ENCODE measurements at regions not wholly inside any gene's neighbourhood (a gene's known extent, or its start where the extent isn't known, plus 50 kb on each side); places are given as distances from the start of the nearest gene placed in this dataset.

- no peaks in the 10 kb centered on the region for H3K36me3 ChIP-seq (ENCODE audit: control insufficient read depth, insufficient read depth, low read length)
- H3K27ac ChIP-seq, result no peak overlapping the region
- no peaks in the 10 kb centered on the region for H3K4me1 ChIP-seq
- H3K9me3 ChIP-seq (ENCODE audit: control insufficient read depth, low read length), result no peaks in the 10 kb centered on the region
- TF ChIP-seq CTCF (IDR thresholded peaks at IDR 0.05), result no peak
- no peak overlapping the region for H3K4me3 ChIP-seq (ENCODE audit: low read depth, low read length)
- no peak overlapping the region for H2AFZ ChIP-seq
- H3K27me3 ChIP-seq (ENCODE audit: control insufficient read depth, insufficient read depth, low read length), result no peaks in the 10 kb centered on the region
- no peaks in the 10 kb centered on the region for H3K79me2 ChIP-seq
- H3K9ac ChIP-seq, result no peak overlapping the region
- no peak overlapping the region for H3K4me2 ChIP-seq (ENCODE audit: low read length)
Observed at GRCh38 chr3:153881201-153881600, 240.0 kb upstream of the ARHGEF26 start.

- Histone ChIP-seq H3K27ac (no peak overlapping the region), H2AFZ (no peak overlapping the region), H3K36me3 (ENCODE audit: control insufficient read depth, insufficient read depth, low read length) (no peaks in the 10 kb centered on the region), H3K9me3 (ENCODE audit: control insufficient read depth, low read length) (no peaks in the 10 kb centered on the region), H3K9ac (no peak overlapping the region), H3K79me2 (no peaks in the 10 kb centered on the region), H3K4me2 (ENCODE audit: low read length) (no peak overlapping the region), H3K27me3 (ENCODE audit: control insufficient read depth, insufficient read depth, low read length) (no peaks in the 10 kb centered on the region), H3K4me3 (ENCODE audit: low read depth, low read length) (no peak overlapping the region), H3K4me1 (no peaks in the 10 kb centered on the region)
- TF ChIP-seq CTCF (IDR thresholded peaks at IDR 0.05), result no peak
Observed at GRCh38 chr3:153885359-153885758, 235.8 kb upstream of the ARHGEF26 start.

GRCh38 chr3:153889905-153890334 is 231.3 kb upstream of the ARHGEF26 start:
- Histone ChIP-seq H3K4me2 (ENCODE audit: low read length) (no peak overlapping the region), H3K9ac (no peak overlapping the region), H3K4me3 (ENCODE audit: low read depth, low read length) (no peak overlapping the region), H3K9me3 (ENCODE audit: control insufficient read depth, low read length) (no peaks in the 10 kb centered on the region), H2AFZ (no peak overlapping the region), H3K36me3 (ENCODE audit: control insufficient read depth, insufficient read depth, low read length) (no peaks in the 10 kb centered on the region), H3K27me3 (ENCODE audit: control insufficient read depth, insufficient read depth, low read length) (no peaks in the 10 kb centered on the region), H3K27ac (no peak overlapping the region), H3K79me2 (no peaks in the 10 kb centered on the region), H3K4me1 (no peaks in the 10 kb centered on the region)
- TF ChIP-seq CTCF (IDR thresholded peaks at IDR 0.05), result no peak

- Histone ChIP-seq H3K9me3 (ENCODE audit: control insufficient read depth, low read length) (no peaks in the 10 kb centered on the region), H3K9ac (no peak overlapping the region), H3K36me3 (ENCODE audit: control insufficient read depth, insufficient read depth, low read length) (no peaks in the 10 kb centered on the region), H3K4me2 (ENCODE audit: low read length) (no peak overlapping the region), H3K79me2 (no peaks in the 10 kb centered on the region), H3K4me3 (ENCODE audit: low read depth, low read length) (no peak overlapping the region), H3K4me1 (no peaks in the 10 kb centered on the region), H3K27me3 (ENCODE audit: control insufficient read depth, insufficient read depth, low read length) (no peaks in the 10 kb centered on the region), H2AFZ (no peak overlapping the region), H3K27ac (no peak overlapping the region)
- no peak for TF ChIP-seq CTCF (IDR thresholded peaks at IDR 0.05)
Observed at GRCh38 chr3:153892126-153892525, 229.1 kb upstream of the ARHGEF26 start.

- Histone ChIP-seq H3K27ac (no peak overlapping the region), H3K79me2 (no peaks in the 10 kb centered on the region), H3K36me3 (ENCODE audit: control insufficient read depth, insufficient read depth, low read length) (no peaks in the 10 kb centered on the region), H3K9ac (no peak overlapping the region), H3K4me2 (ENCODE audit: low read length) (no peak overlapping the region), H3K4me1 (no peaks in the 10 kb centered on the region), H3K9me3 (ENCODE audit: control insufficient read depth, low read length) (no peaks in the 10 kb centered on the region), H3K27me3 (ENCODE audit: control insufficient read depth, insufficient read depth, low read length) (no peaks in the 10 kb centered on the region), H3K4me3 (ENCODE audit: low read depth, low read length) (no peak overlapping the region), H2AFZ (no peak overlapping the region)
- TF ChIP-seq CTCF (IDR thresholded peaks at IDR 0.05), result no peak
Observed at GRCh38 chr3:153894857-153895256, 226.3 kb upstream of the ARHGEF26 start.

All from parathyroid adenoma (tissue), 2 donors.